HCT116 (cell line): ENCODE measurements at regions not wholly inside any gene's neighbourhood (a gene's known extent, or its start where the extent isn't known, plus 50 kb on each side); places are given as distances from the start of the nearest gene placed in this dataset.
A peak's percentile ranks its signal among the peaks of the same experiment; 100 is the strongest.

Source experiments
- ATAC-seq: fragments of 200-7000 bp; cut with Tn5 transposase; 2 replicates; pipeline ENCODE4 v1.9.1; 2020; ENCODE audit warnings: mild to moderate bottlenecking, moderate library complexity
- BruUV-seq: library from RNA; stranded (reverse); fragments of 400-500 nt; replicated peaks from 2 replicates; lab custom pipeline; 2021; lab: Mats Ljungman, UMichigan
- CTCF ChIA-PET: fragments of 300-600 bp; sonication (Branson Sonifier 250); formaldehyde crosslinking; loops from one replicate; lab custom pipeline; 2021; ENCODE audit warnings: antibody characterized with exemption; lab: Charles Lee
- POLR2A ChIA-PET: fragments of 300-600, 350-600 bp; sonication (Branson Sonifier 250); formaldehyde crosslinking; loops from one replicate; lab custom pipeline; 2021; ENCODE audit warnings: antibody characterized with exemption; lab: Charles Lee
- RAD21 ChIA-PET, 2 experiments: fragments of 300-600 bp; sonication (Branson Sonifier 250); formaldehyde crosslinking; loops; one replicate each; lab custom pipeline; 2023; ENCODE audit warnings: low total read pairs in 2 of 2; ENCODE audit not compliant: uncharacterized antibody in 2 of 2, unreplicated experiment in 2 of 2, low non-redundant PET in 1 of 2; lab: Charles Lee
- DNase-seq: peaks from one replicate; pipeline ENCODE4 v3.0.0-alpha.2; 2010; ENCODE audit warnings: low read depth, low spot score
- H2AFZ ChIP-seq: fragments of 200-600 bp; shearing (Covaris generic), sonication (generic); 2 replicates; pipeline ENCODE4 v1.6.1; 2017; ENCODE audit warnings: low read depth, mixed run types, mixed read lengths, antibody characterized with exemption, low read length; ENCODE audit not compliant: poor library complexity, severe bottlenecking
- H3K27ac ChIP-seq: 2 replicates; pipeline ENCODE4 v1.5.1; 2012; ENCODE audit warnings: low read depth, low read length
- H3K27me3 ChIP-seq: fragments of 200-600 bp; sonication (generic); 2 replicates; pipeline ENCODE4 v1.6.1; 2016; ENCODE audit warnings: mixed run types, low read length, mixed read lengths; ENCODE audit not compliant: insufficient read depth
- H3K36me3 ChIP-seq, 2 experiments: fragments of 200-500 bp in 1 of 2; fragments of 200-600 bp in 1 of 2; sonication (Bioruptor generic) in 1 of 2; sonication (generic) in 1 of 2; 2 replicates each; pipeline versions ENCODE4 v1.5.1 to v1.6.1; 2014 to 2016; ENCODE audit warnings: low read length in 2 of 2, inconsistent platforms in 1 of 2, mixed read lengths in 1 of 2, mixed run types in 1 of 2; ENCODE audit not compliant: insufficient read depth in 2 of 2, control insufficient read depth in 1 of 2
- H3K4me1 ChIP-seq, 2 experiments: fragments of 200-600 bp in 1 of 2; sonication (generic) in 1 of 2; 2 replicates each; pipeline versions ENCODE4 v1.5.1 to v1.6.1; 2012 to 2017; ENCODE audit warnings: low read length in 2 of 2, inconsistent platforms in 1 of 2, mild to moderate bottlenecking in 1 of 2, mixed read lengths in 1 of 2, mixed run types in 1 of 2, moderate library complexity in 1 of 2; ENCODE audit not compliant: insufficient read depth in 2 of 2, control insufficient read depth in 1 of 2
- H3K4me2 ChIP-seq: fragments of 200-600 bp; sonication (generic); 2 replicates; pipeline ENCODE4 v1.6.1; 2017; ENCODE audit warnings: mixed run types, low read length, mixed read lengths
- H3K4me3 ChIP-seq, 2 experiments: fragments of 200-600 bp in 1 of 2; sonication (generic) in 1 of 2; replicated peaks in 1 of 2; 2 replicates each; pipeline ENCODE4 v1.5.1; 2011 to 2016; ENCODE audit warnings: low read length in 2 of 2, control low read depth in 1 of 2, low read depth in 1 of 2, mild to moderate bottlenecking in 1 of 2, mixed read lengths in 1 of 2, mixed run types in 1 of 2
- H3K79me2 ChIP-seq: fragments of 200-600 bp; sonication (generic); 2 replicates; pipeline ENCODE4 v1.6.1; 2017; ENCODE audit warnings: mild to moderate bottlenecking, mixed run types, low read length, moderate library complexity, mixed read lengths; ENCODE audit not compliant: insufficient read depth
- H3K9ac ChIP-seq: fragments of 200-600 bp; sonication (generic); 2 replicates; pipeline ENCODE4 v1.6.1; 2016; ENCODE audit warnings: low read length, mixed read lengths
- H3K9me2 ChIP-seq: fragments of 200-600 bp; sonication (generic), shearing (Covaris generic); 2 replicates; pipeline ENCODE4 v1.6.1; 2017; ENCODE audit warnings: mixed run types, mild to moderate bottlenecking, moderate library complexity; ENCODE audit not compliant: insufficient read depth
- H3K9me3 ChIP-seq, 2 experiments: fragments of 200-500 bp in 1 of 2; fragments of 200-600 bp in 1 of 2; sonication (Bioruptor generic) in 1 of 2; sonication (generic) in 1 of 2; 2 replicates each; pipeline ENCODE4 v1.6.1; 2014 to 2017; ENCODE audit warnings: low read length in 2 of 2, mixed read lengths in 2 of 2, inconsistent platforms in 1 of 2, low read depth in 1 of 2, mild to moderate bottlenecking in 1 of 2, mixed run types in 1 of 2, moderate library complexity in 1 of 2; ENCODE audit not compliant: control insufficient read depth in 1 of 2, insufficient read depth in 1 of 2
- H4K20me1 ChIP-seq: fragments of 200-600 bp; sonication (generic), shearing (Covaris generic); 2 replicates; pipeline ENCODE4 v1.6.1; 2017; ENCODE audit warnings: mixed run types, mild to moderate bottlenecking, moderate library complexity; ENCODE audit not compliant: insufficient read depth
- ATF3 ChIP-seq: IDR thresholded peaks from 2 replicates; pipeline ENCODE4 v1.6.1; 2012
- FOSL1 ChIP-seq: IDR thresholded peaks from 2 replicates; pipeline ENCODE4 v1.6.1; 2012; ENCODE audit warnings: low read depth
- JUND ChIP-seq: IDR thresholded peaks from 2 replicates; pipeline ENCODE4 v1.6.1; 2012
- POLR2A ChIP-seq: IDR thresholded peaks from 2 replicates; pipeline ENCODE4 v1.7.0; 2011; ENCODE audit warnings: borderline replicate concordance; ENCODE audit not compliant: insufficient read depth, insufficient read length; ENCODE audit errors: extremely low read depth
- SRF ChIP-seq: IDR thresholded peaks from 2 replicates; pipeline ENCODE4 v1.6.1; 2012; ENCODE audit warnings: low read depth
- TCF7L2 ChIP-seq: IDR thresholded peaks from 2 replicates; pipeline ENCODE4 v1.7.0; 2011; ENCODE audit warnings: borderline replicate concordance, inconsistent platforms; ENCODE audit not compliant: insufficient read depth, insufficient read length; ENCODE audit errors: extremely low read depth
- YY1 ChIP-seq: IDR thresholded peaks from 2 replicates; pipeline ENCODE4 v1.6.1; 2011; ENCODE audit warnings: low read length, low read depth, moderate library complexity, mild to moderate bottlenecking; ENCODE audit not compliant: insufficient replicate concordance; ENCODE audit errors: extremely low read depth
- ZFX ChIP-seq: fragments of 450-650 bp; IDR thresholded peaks from 2 replicates; pipeline ENCODE4 v1.6.1; 2017
- intact Hi-C: fragments of 100-400 bp; cut with micrococcal nuclease; formaldehyde crosslinking; loops from 2 replicates; pipeline ENCODE4 v1.10.0; 2022

DNA sequence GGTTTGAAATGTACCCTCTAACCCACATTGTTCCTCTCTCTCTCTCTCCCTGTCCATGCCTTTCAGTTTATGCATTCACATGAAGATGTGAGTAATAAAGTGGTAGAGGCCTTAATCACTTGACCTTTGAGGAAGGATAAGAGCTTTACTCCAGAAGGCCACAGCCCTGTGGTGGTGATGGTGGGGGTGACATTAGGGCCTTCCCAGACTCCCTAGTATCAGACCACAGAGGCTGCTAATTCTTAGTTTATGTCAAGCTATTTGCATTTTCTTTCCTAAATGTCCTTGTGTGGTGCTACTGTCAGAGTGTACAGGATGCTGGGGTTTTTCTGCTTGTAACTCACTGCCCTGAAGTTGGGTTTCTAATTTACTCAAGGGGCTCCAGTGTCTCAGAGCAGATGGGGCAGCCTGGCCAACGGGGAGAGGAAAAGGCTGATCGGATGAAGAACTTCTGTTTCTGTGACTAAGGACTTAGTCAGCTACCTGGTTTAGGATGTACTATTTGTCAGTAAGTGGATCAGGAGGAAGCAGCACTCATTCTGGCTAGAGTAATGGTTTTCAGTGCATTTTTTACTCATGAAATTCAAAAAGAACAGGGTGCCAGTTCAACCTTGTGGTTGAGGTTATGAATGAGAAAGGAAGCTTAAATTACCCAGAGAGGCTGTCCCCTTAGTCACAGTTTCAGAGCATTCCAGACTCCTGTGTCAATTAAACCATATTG lies 509.6 kb upstream of the DIPK2B start:
- ATAC-seq: peak; percentile 87
- intact Hi-C loops: loop anchor here (1.0 to 5.0 kb wide), 6 partner anchors 33 to 617 kb away; no protein-coding TSS in a partner anchor
- no TSS peak for BruUV-seq
- Histone ChIP-seq H3K36me3 (peaks cover 0 to 25% of the 10 kb centered on the region in 2 experiments; a peak in 1 of 4 replicates), H4K20me1 (no peaks in the 10 kb centered on the region), H3K4me2 (peak overlapping the region; percentile 56), H3K9me2 (no peaks in the 10 kb centered on the region), H3K4me3 (no peak overlapping the region), H3K9me3 (no peaks in the 10 kb centered on the region), H3K27me3 (no peaks in the 10 kb centered on the region), H3K4me1 (peaks cover 44 to 66% of the 10 kb centered on the region in 2 experiments), H3K9ac (peak overlapping the region; percentile 71), H2AFZ (no peak overlapping the region), H3K79me2 (peaks cover 15% of the 10 kb centered on the region), H3K27ac (peak overlapping the region; percentile 99)
- ChIA-PET RAD21 (interaction anchor here (0.9 to 1.3 kb wide), 3 partner anchors 32 to 388 kb away, joined by 3 to 4 read pairs (median 3); no protein-coding TSS in a partner anchor), CTCF (interaction anchor here (0.8 to 1.6 kb wide), 5 partner anchors 11 to 698 kb away, joined by 3 to 7 read pairs (median 5); no protein-coding TSS in a partner anchor), POLR2A (interaction anchor here (0.6 to 2.9 kb wide), 16 partner anchors 7 to 231 kb away, joined by 3 to 15 read pairs (median 4); no protein-coding TSS in a partner anchor)
- TF ChIP-seq TCF7L2 (peak; percentile 29), FOSL1 (no peak), YY1 (no peak), ZFX (no peak; the same call in 1 of the 2 replicates), ATF3 (no peak)
- peak; percentile 99 for DNase-seq

GRCh38 chrX:45709381-45709780 lies 508.7 kb upstream of the DIPK2B start:
- H3K79me2 ChIP-seq: peaks cover 15% of the 10 kb centered on the region
- no peaks in the 10 kb centered on the region for H4K20me1 ChIP-seq
- no peaks in the 10 kb centered on the region for H3K9me3 ChIP-seq
- H3K9me2 ChIP-seq: no peaks in the 10 kb centered on the region
- H3K4me1 ChIP-seq: peaks cover 36 to 57% of the 10 kb centered on the region in 2 experiments
- BruUV-seq: no TSS peak
- H3K9ac ChIP-seq: peak overlapping the region; percentile 71
- ATAC-seq: no peak
- peaks cover 0 to 25% of the 10 kb centered on the region in 2 experiments; a peak in 1 of 4 replicates for H3K36me3 ChIP-seq
- peak overlapping the region; percentile 99 for H3K27ac ChIP-seq
- no peak for DNase-seq
- RAD21 ChIA-PET: interaction anchor here in 1 of 2 experiments (1.3 kb wide), 1 partner anchor 387 kb away, joined by 4 read pairs; no protein-coding TSS in a partner anchor
- H3K4me2 ChIP-seq: peak overlapping the region; percentile 56
- CTCF ChIA-PET: no interaction called here
- no peaks in the 10 kb centered on the region for H3K27me3 ChIP-seq
- TF ChIP-seq SRF: no peak
- no peak for TF ChIP-seq POLR2A
- no peak for TF ChIP-seq JUND
- intact Hi-C loops: no loop called here
- POLR2A ChIA-PET: interaction anchor here (0.6 to 2.9 kb wide), 11 partner anchors 8 to 230 kb away, joined by 3 to 15 read pairs (median 6); no protein-coding TSS in a partner anchor
- H2AFZ ChIP-seq: no peak overlapping the region
- no peak overlapping the region for H3K4me3 ChIP-seq
